BE2C (cell line): ENCODE measurements at regions not wholly inside any gene's neighbourhood (a gene's known extent, or its start where the extent isn't known, plus 50 kb on each side); places are given as distances from the start of the nearest gene placed in this dataset.

ENCODE experiments used
- DNase-seq: peaks from one replicate; pipeline ENCODE4 v3.0.0-alpha.2; 2020
- H3K27me3 ChIP-seq: fragments of 250-450 bp; sonication (Bioruptor Pico); 2 replicates; pipeline ENCODE4 v1.5.1; 2020; ENCODE audit warnings: mild to moderate bottlenecking
- H3K36me3 ChIP-seq: fragments of 250-450 bp; sonication (Bioruptor Pico); 2 replicates; pipeline ENCODE4 v1.5.1; 2020; ENCODE audit warnings: mild to moderate bottlenecking
- H3K4me1 ChIP-seq: fragments of 250-450 bp; sonication (Bioruptor Pico); 2 replicates; pipeline ENCODE4 v1.5.1; 2020
- H3K4me3 ChIP-seq: 2 replicates; pipeline ENCODE4 v1.5.1; 2011; ENCODE audit warnings: low read depth, low read length
- H3K9me3 ChIP-seq: fragments of 250-450 bp; sonication (Bioruptor Pico); 2 replicates; pipeline ENCODE4 v1.5.1; 2020
- CTCF ChIP-seq: IDR thresholded peaks from 2 replicates; pipeline ENCODE4 v1.5.1; 2012; ENCODE audit warnings: mild to moderate bottlenecking, low read depth, low read length

- no peak for TF ChIP-seq CTCF
- Histone ChIP-seq H3K9me3 (no peaks in the 10 kb centered on the region), H3K27me3 (no peaks in the 10 kb centered on the region), H3K36me3 (no peaks in the 10 kb centered on the region), H3K4me3 (no peak overlapping the region), H3K4me1 (no peaks in the 10 kb centered on the region)
- no peak for DNase-seq
These were observed 160.6 kb upstream of the C21orf91 start for GRCh38 chr21:17979763-17980162.

GRCh38 chr21:17978895-17979294 lies 159.7 kb upstream of the C21orf91 start:
- DNase-seq = no peak
- Histone ChIP-seq H3K9me3 (no peaks in the 10 kb centered on the region), H3K36me3 (no peaks in the 10 kb centered on the region), H3K4me3 (no peak overlapping the region), H3K27me3 (no peaks in the 10 kb centered on the region), H3K4me1 (no peaks in the 10 kb centered on the region)
- TF ChIP-seq CTCF = no peak

GRCh38 chr21:17976691-17977090 lies 157.5 kb upstream of the C21orf91 start:
- Histone ChIP-seq H3K36me3 (no peaks in the 10 kb centered on the region), H3K4me3 (no peak overlapping the region), H3K27me3 (no peaks in the 10 kb centered on the region), H3K9me3 (no peaks in the 10 kb centered on the region), H3K4me1 (no peaks in the 10 kb centered on the region)
- no peak for DNase-seq
- no peak for TF ChIP-seq CTCF

GRCh38 chr21:17976139-17976538 lies 157.0 kb upstream of the C21orf91 start:
- no peaks in the 10 kb centered on the region for H3K4me1 ChIP-seq
- H3K36me3 ChIP-seq = no peaks in the 10 kb centered on the region
- no peak for TF ChIP-seq CTCF
- H3K27me3 ChIP-seq = no peaks in the 10 kb centered on the region
- no peaks in the 10 kb centered on the region for H3K9me3 ChIP-seq
- no peak for DNase-seq
- no peak overlapping the region for H3K4me3 ChIP-seq

GRCh38 chr21:17967319-17967718 lies 148.2 kb upstream of the C21orf91 start:
- Histone ChIP-seq H3K36me3 (no peaks in the 10 kb centered on the region), H3K4me1 (no peaks in the 10 kb centered on the region), H3K9me3 (no peaks in the 10 kb centered on the region), H3K27me3 (no peaks in the 10 kb centered on the region), H3K4me3 (no peak overlapping the region)
- TF ChIP-seq CTCF = no peak
- DNase-seq = no peak

GRCh38 chr21:17964716-17965115 lies 145.6 kb upstream of the C21orf91 start:
- no peak for TF ChIP-seq CTCF
- no peaks in the 10 kb centered on the region for H3K36me3 ChIP-seq
- DNase-seq = no peak
- H3K4me1 ChIP-seq = no peaks in the 10 kb centered on the region
- no peaks in the 10 kb centered on the region for H3K27me3 ChIP-seq
- no peak overlapping the region for H3K4me3 ChIP-seq
- H3K9me3 ChIP-seq = no peaks in the 10 kb centered on the region
